ENCODE measurements at regions not wholly inside any gene's neighbourhood (a gene's known extent, or its start where the extent isn't known, plus 50 kb on each side); places are given as distances from the start of the nearest gene placed in this dataset.

DNA sequence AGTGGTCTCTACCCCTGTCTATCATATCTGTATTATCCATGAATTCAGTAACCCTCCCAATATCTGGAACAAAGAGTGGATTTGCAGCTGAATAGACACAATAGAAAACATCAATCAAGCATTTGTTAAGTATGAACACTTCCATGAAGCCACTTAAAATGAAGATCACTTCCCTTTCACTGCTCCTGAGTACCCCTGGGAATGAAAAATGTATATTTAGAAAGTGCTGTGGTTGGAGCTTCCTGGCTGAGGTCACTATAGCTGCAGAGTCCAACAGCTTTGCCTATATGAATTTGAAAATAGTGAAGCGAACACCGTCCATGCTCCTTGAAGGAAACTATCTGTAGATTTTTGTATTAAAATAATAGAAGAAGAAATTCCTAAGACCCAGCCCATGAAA, 227.0 kb downstream of the DTHD1 start (continued):
- TF ChIP-seq, protein P1, sequence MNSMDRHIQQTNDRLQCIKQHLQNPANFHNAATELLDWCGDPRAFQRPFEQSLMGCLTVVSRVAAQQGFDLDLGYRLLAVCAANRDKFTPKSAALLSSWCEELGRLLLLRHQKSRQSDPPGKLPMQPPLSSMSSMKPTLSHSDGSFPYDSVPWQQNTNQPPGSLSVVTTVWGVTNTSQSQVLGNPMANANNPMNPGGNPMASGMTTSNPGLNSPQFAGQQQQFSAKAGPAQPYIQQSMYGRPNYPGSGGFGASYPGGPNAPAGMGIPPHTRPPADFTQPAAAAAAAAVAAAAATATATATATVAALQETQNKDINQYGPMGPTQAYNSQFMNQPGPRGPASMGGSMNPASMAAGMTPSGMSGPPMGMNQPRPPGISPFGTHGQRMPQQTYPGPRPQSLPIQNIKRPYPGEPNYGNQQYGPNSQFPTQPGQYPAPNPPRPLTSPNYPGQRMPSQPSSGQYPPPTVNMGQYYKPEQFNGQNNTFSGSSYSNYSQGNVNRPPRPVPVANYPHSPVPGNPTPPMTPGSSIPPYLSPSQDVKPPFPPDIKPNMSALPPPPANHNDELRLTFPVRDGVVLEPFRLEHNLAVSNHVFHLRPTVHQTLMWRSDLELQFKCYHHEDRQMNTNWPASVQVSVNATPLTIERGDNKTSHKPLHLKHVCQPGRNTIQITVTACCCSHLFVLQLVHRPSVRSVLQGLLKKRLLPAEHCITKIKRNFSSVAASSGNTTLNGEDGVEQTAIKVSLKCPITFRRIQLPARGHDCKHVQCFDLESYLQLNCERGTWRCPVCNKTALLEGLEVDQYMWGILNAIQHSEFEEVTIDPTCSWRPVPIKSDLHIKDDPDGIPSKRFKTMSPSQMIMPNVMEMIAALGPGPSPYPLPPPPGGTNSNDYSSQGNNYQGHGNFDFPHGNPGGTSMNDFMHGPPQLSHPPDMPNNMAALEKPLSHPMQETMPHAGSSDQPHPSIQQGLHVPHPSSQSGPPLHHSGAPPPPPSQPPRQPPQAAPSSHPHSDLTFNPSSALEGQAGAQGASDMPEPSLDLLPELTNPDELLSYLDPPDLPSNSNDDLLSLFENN (IDR thresholded peaks at IDR 0.05; ENCODE audit: low read depth in 2 of 2, low read length in 2 of 2) = no peak

DNA sequence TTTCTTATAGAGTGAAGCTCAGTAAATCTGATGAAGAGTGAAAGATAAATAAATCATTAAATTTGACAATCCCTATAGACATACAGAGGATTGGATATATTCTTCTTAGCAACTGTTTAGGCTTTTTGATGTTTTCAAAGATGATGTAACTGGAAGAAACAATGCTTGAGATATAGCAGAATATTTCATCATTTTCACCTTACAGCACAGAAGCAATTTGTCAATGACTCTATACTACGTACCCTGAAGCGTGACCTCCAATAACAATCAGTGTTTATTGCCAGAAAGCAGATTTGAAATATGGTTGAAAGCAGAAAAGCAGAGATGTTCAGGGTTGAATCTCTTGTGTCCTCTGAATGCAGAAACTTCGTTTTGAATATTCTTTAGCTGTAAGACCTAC, 228.4 kb downstream of the DTHD1 start:
- Histone ChIP-seq H3K4me2 (ENCODE audit: insufficient read depth, low read length) (no peak overlapping the region), H4K20me1 (replicated peaks; ENCODE audit: control insufficient read depth, insufficient read depth, low read length) (no peaks in the 10 kb centered on the region), H3K9me3 (replicated peaks; ENCODE audit: control insufficient read depth, insufficient read depth, low read depth, low read length) (no peaks in the 10 kb centered on the region; the same call in 1 of the 2 replicates), H3K36me3 (ENCODE audit: control insufficient read depth, insufficient read depth, low read length) (no peaks in the 10 kb centered on the region), H2AFZ (ENCODE audit: low read depth, low read length) (no peak overlapping the region), H3K9me1 (ENCODE audit: control insufficient read depth, insufficient read depth, low read length) (no peaks in the 10 kb centered on the region), H3K4me3 (no peak overlapping the region), H3K27me3 (ENCODE audit: control insufficient read depth in 2 of 2, insufficient read depth in 2 of 2, low read length in 2 of 2) (no peaks in the 10 kb centered on the region), H3K9ac (ENCODE audit: insufficient read depth in 1 of 2, low read depth in 2 of 2, low read length in 2 of 2) (no peak overlapping the region), H3K4me1 (replicated peaks in 1 of 2; ENCODE audit: control insufficient read depth in 2 of 2, insufficient read depth in 2 of 2, low read length in 2 of 2) (no peaks in the 10 kb centered on the region), H3K27ac (ENCODE audit: extremely low read depth, low read depth, low read length) (no peak overlapping the region), H3K79me2 (ENCODE audit: control insufficient read depth, insufficient read depth, low read length) (no peaks in the 10 kb centered on the region)
- intact Hi-C loops (cut with micrococcal nuclease) (no loop called here), in situ Hi-C loops (cut with MboI) (no loop called here)
- WGBS (ENCODE audit: insufficient coverage, low coverage, missing lambda C conversion rate) = 18% methylated on average over 3 of the region's 3 CpGs
- no TSS peak for BruUV-seq (replicated peaks)
- no peak for ATAC-seq
- no peak for FAIRE-seq
- no peak for DNase-seq (ENCODE audit: extremely low read depth in 1 of 4, low spot score in 3 of 4)
- ChIA-PET CTCF (ENCODE audit: low intra/inter-chr PET ratio) (no interaction called here), POLR2A (no interaction called here)
- TF ChIP-seq NFE2 (IDR thresholded peaks at IDR 0.05; ENCODE audit: low read depth) (no peak), CXXC5 (CRISPR knock-in tag; IDR thresholded peaks at IDR 0.05) (no peak), CREM (IDR thresholded peaks at IDR 0.05; ENCODE audit: low read depth) (no peak), TRIM24 (IDR thresholded peaks at IDR 0.05) (peak in 1 of 2 experiments; percentile 71; a peak in 2 of 4 replicates), MEIS2 (IDR thresholded peaks at IDR 0.05; ENCODE audit: partially characterized antibody) (peak; percentile 34), CEBPG (CRISPR knock-in tag; IDR thresholded peaks at IDR 0.05) (no peak), CEBPG (tag; conservative IDR thresholded peaks at IDR 0.05 in 1 of 2, IDR thresholded peaks at IDR 0.05 in 1 of 2) (peak; percentile 64 to 82), DIDO1 (tag; IDR thresholded peaks at IDR 0.05; ENCODE audit: low read depth) (no peak)
- TF ChIP-seq, protein P2, sequence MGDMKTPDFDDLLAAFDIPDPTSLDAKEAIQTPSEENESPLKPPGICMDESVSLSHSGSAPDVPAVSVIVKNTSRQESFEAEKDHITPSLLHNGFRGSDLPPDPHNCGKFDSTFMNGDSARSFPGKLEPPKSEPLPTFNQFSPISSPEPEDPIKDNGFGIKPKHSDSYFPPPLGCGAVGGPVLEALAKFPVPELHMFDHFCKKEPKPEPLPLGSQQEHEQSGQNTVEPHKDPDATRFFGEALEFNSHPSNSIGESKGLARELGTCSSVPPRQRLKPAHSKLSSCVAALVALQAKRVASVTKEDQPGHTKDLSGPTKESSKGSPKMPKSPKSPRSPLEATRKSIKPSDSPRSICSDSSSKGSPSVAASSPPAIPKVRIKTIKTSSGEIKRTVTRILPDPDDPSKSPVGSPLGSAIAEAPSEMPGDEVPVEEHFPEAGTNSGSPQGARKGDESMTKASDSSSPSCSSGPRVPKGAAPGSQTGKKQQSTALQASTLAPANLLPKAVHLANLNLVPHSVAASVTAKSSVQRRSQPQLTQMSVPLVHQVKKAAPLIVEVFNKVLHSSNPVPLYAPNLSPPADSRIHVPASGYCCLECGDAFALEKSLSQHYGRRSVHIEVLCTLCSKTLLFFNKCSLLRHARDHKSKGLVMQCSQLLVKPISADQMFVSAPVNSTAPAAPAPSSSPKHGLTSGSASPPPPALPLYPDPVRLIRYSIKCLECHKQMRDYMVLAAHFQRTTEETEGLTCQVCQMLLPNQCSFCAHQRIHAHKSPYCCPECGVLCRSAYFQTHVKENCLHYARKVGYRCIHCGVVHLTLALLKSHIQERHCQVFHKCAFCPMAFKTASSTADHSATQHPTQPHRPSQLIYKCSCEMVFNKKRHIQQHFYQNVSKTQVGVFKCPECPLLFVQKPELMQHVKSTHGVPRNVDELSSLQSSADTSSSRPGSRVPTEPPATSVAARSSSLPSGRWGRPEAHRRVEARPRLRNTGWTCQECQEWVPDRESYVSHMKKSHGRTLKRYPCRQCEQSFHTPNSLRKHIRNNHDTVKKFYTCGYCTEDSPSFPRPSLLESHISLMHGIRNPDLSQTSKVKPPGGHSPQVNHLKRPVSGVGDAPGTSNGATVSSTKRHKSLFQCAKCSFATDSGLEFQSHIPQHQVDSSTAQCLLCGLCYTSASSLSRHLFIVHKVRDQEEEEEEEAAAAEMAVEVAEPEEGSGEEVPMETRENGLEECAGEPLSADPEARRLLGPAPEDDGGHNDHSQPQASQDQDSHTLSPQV (IDR thresholded peaks at IDR 0.05) = no peak
- TF ChIP-seq, protein P3, sequence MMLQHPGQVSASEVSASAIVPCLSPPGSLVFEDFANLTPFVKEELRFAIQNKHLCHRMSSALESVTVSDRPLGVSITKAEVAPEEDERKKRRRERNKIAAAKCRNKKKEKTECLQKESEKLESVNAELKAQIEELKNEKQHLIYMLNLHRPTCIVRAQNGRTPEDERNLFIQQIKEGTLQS (IDR thresholded peaks at IDR 0.05) = peak; percentile 27; the same call in 1 of the 2 replicates
- TF ChIP-seq, protein P3 (CRISPR knock-in tag; conservative IDR thresholded peaks at IDR 0.05) = no peak
